NB4 (cell line): ENCODE measurements at regions not wholly inside any gene's neighbourhood (a gene's known extent, or its start where the extent isn't known, plus 50 kb on each side); places are given as distances from the start of the nearest gene placed in this dataset.

Source experiments
- CTCF ChIP-seq: IDR thresholded peaks from one replicate; pipeline ENCODE4 v1.5.1; 2012; ENCODE audit warnings: low read depth, low read length
- POLR2A ChIP-seq: IDR thresholded peaks from 2 replicates; pipeline ENCODE4 v1.6.1; 2011; ENCODE audit warnings: mild to moderate bottlenecking; ENCODE audit not compliant: insufficient read length; ENCODE audit errors: extremely low read depth
- TF ChIP-seq, protein P1 (sequence below): IDR thresholded peaks from 2 replicates; pipeline ENCODE4 v1.6.1; 2011; ENCODE audit warnings: low read depth, low read length

- TF ChIP-seq POLR2A: no peak
- TF ChIP-seq CTCF: no peak
- TF ChIP-seq, protein P1, sequence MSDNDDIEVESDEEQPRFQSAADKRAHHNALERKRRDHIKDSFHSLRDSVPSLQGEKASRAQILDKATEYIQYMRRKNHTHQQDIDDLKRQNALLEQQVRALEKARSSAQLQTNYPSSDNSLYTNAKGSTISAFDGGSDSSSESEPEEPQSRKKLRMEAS: no peak
Measured at GRCh38 chr1:209398313-209398991, 185.1 kb upstream of the CAMK1G start.
